Endothelial cell of umbilical vein (primary cell): ENCODE measurements at regions not wholly inside any gene's neighbourhood (a gene's known extent, or its start where the extent isn't known, plus 50 kb on each side); places are given as distances from the start of the nearest gene placed in this dataset.

ENCODE experiments used
- BruUV-seq: library from RNA; stranded (reverse); fragments of 400-500 nt; replicated peaks from 2 replicates; lab custom pipeline; 2021; lab: Mats Ljungman, UMichigan
- CTCF ChIA-PET: fragments of 300-600, 350-600 bp; sonication (Branson Sonifier 250); formaldehyde crosslinking; loops from one replicate; lab custom pipeline; 2021; ENCODE audit warnings: antibody characterized with exemption, inconsistent platforms; lab: Charles Lee
- POLR2A ChIA-PET: fragments of 300-600, 350-600 bp; sonication (Branson Sonifier 250); formaldehyde crosslinking; loops from one replicate; lab custom pipeline; 2021; ENCODE audit warnings: antibody characterized with exemption, inconsistent platforms; lab: Charles Lee
- DNase-seq: peaks from one replicate; pipeline ENCODE4 v3.0.0-alpha.2; 2011; ENCODE audit warnings: low read depth, low spot score
- FAIRE-seq: peaks from 2 replicates; lab custom pipeline; 2011; peaks lifted over from hg19 to GRCh38; lab: Jason Lieb, UNC
- H2AFZ ChIP-seq: 2 replicates; pipeline ENCODE4 v1.6.0; 2012; ENCODE audit warnings: low read depth, low read length, control low read depth, inconsistent platforms
- H3K27ac ChIP-seq: 2 replicates; pipeline ENCODE4 v1.5.1; 2011; ENCODE audit warnings: low read depth, mild to moderate bottlenecking, control low read depth, low read length, moderate library complexity; ENCODE audit not compliant: insufficient read depth
- H3K27me3 ChIP-seq, 2 experiments: 2 replicates each; pipeline versions ENCODE4 v1.6.0 to v1.6.1; 2011; ENCODE audit warnings: low read length in 2 of 2, mixed read lengths in 1 of 2; ENCODE audit not compliant: control insufficient read depth in 2 of 2, insufficient read depth in 2 of 2
- H3K36me3 ChIP-seq, 2 experiments: 2 replicates in 1 of 2; 3 replicates in 1 of 2; pipeline ENCODE4 v1.5.1; 2011; ENCODE audit warnings: low read length in 2 of 2, mild to moderate bottlenecking in 1 of 2, moderate library complexity in 1 of 2; ENCODE audit not compliant: control insufficient read depth in 2 of 2, insufficient read depth in 2 of 2; ENCODE audit errors: extremely low read depth in 1 of 2
- H3K4me1 ChIP-seq: 3 replicates; pipeline ENCODE4 v1.5.1; 2011; ENCODE audit warnings: mild to moderate bottlenecking, low read length; ENCODE audit not compliant: control insufficient read depth, insufficient read depth; ENCODE audit errors: extremely low read depth
- H3K4me2 ChIP-seq: 2 replicates; pipeline ENCODE4 v1.6.1; 2011; ENCODE audit warnings: low read length, control low read depth, mixed read lengths; ENCODE audit not compliant: insufficient read depth
- H3K4me3 ChIP-seq, 3 experiments: fragments of 200-600 bp in 1 of 3; sonication (generic), shearing (Covaris generic) in 1 of 3; replicated peaks in 1 of 3; 2 replicates each; pipeline ENCODE4 v1.5.1; 2011 to 2016; ENCODE audit warnings: control low read depth in 3 of 3, low read length in 3 of 3, mild to moderate bottlenecking in 2 of 3, inconsistent platforms in 1 of 3, low read depth in 1 of 3, moderate library complexity in 1 of 3; ENCODE audit not compliant: insufficient read depth in 1 of 3
- H3K79me2 ChIP-seq: 2 replicates; pipeline ENCODE4 v1.6.0; 2012; ENCODE audit warnings: low read length, inconsistent platforms; ENCODE audit not compliant: control insufficient read depth, insufficient read depth
- H3K9ac ChIP-seq: replicated peaks from 2 replicates; pipeline ENCODE3; 2011; ENCODE audit warnings: low read length, control low read depth; ENCODE audit not compliant: insufficient read depth; ENCODE audit errors: extremely low read depth
- H3K9me1 ChIP-seq: replicated peaks from 3 replicates; pipeline ENCODE4 v1.6.0; 2011; ENCODE audit warnings: mild to moderate bottlenecking, low read length; ENCODE audit not compliant: control insufficient read depth, insufficient read depth; ENCODE audit errors: extremely low read depth
- H3K9me3 ChIP-seq: replicated peaks from 2 replicates; pipeline ENCODE4 v1.5.1; 2012; ENCODE audit warnings: low read length, inconsistent platforms; ENCODE audit not compliant: control insufficient read depth, insufficient read depth
- H4K20me1 ChIP-seq: replicated peaks from 2 replicates; pipeline ENCODE3; 2011; ENCODE audit warnings: mild to moderate bottlenecking, low read length; ENCODE audit not compliant: control insufficient read depth, insufficient read depth; ENCODE audit errors: extremely low read depth
- CTCF ChIP-seq, 2 donors: IDR thresholded peaks; 1 replicate in 1 of 2; 2 replicates in 1 of 2; pipeline ENCODE4 v1.5.1; 2011; ENCODE audit warnings: low read length in 2 of 2, mild to moderate bottlenecking in 2 of 2, moderate library complexity in 2 of 2, control low read depth in 1 of 2, inconsistent platforms in 1 of 2, low read depth in 1 of 2; ENCODE audit not compliant: insufficient read depth in 1 of 2; ENCODE audit errors: extremely low read depth in 1 of 2
- FOS ChIP-seq: IDR thresholded peaks from 2 replicates; pipeline ENCODE4 v1.6.1; 2011; ENCODE audit warnings: mild to moderate bottlenecking, low read length, moderate library complexity, borderline replicate concordance; ENCODE audit not compliant: insufficient read depth
- GATA2 ChIP-seq: IDR thresholded peaks from 2 replicates; pipeline ENCODE4 v1.7.0; 2011; ENCODE audit warnings: low read depth, mild to moderate bottlenecking, moderate library complexity, mixed read lengths, low read length; ENCODE audit not compliant: insufficient read length, insufficient read depth
- JUN ChIP-seq: IDR thresholded peaks from 2 replicates; pipeline ENCODE4 v1.6.1; 2011; ENCODE audit warnings: borderline replicate concordance, low read depth; ENCODE audit not compliant: insufficient read length, insufficient read depth
- MAX ChIP-seq: IDR thresholded peaks from 2 replicates; pipeline ENCODE4 v1.6.1; 2011; ENCODE audit not compliant: insufficient read depth, insufficient read length
- MYC ChIP-seq: IDR thresholded peaks from one replicate; pipeline ENCODE4 v1.6.1; 2011; ENCODE audit warnings: mild to moderate bottlenecking, low read depth, low read length
- POLR2A ChIP-seq: IDR thresholded peaks from 2 replicates; pipeline ENCODE4 v1.6.1; 2012; ENCODE audit warnings: low read depth, mild to moderate bottlenecking, control low read depth, low read length
- dilution Hi-C: fragments of 300-500 bp; cut with MboI; formaldehyde crosslinking; loops from one replicate; pipeline ENCODE4 v1.15.0; 2019; ENCODE audit warnings: low sequenced_read_pairs; ENCODE audit not compliant: extremely low pct_ligation_motif_present
- intact Hi-C: fragments of 100-400 bp; cut with micrococcal nuclease; formaldehyde crosslinking; loops from one replicate; pipeline ENCODE4 v1.10.0; 2022

- no peak overlapping the region for H2AFZ ChIP-seq
- BruUV-seq: no TSS peak
- H3K4me3 ChIP-seq: no peak overlapping the region
- no peaks in the 10 kb centered on the region for H3K27me3 ChIP-seq
- no peaks in the 10 kb centered on the region for H3K79me2 ChIP-seq
- dilution Hi-C loops: no loop called here
- TF ChIP-seq POLR2A: no peak
- no peak for TF ChIP-seq CTCF (IDR thresholded peaks at IDR 0.05; ENCODE audit: extremely low read depth in 1 of 2, insufficient read depth in 1 of 2, low read depth in 1 of 2, low read length in 2 of 2)
- TF ChIP-seq JUN: no peak
- no peak for TF ChIP-seq MAX
- TF ChIP-seq MYC: no peak
- no peak for TF ChIP-seq GATA2
- no peak for TF ChIP-seq FOS
- H4K20me1 ChIP-seq: no peaks in the 10 kb centered on the region
- H3K4me1 ChIP-seq: no peaks in the 10 kb centered on the region
- intact Hi-C loops: no loop called here
- no peak overlapping the region for H3K9ac ChIP-seq
- CTCF ChIA-PET: no interaction called here
- no peak overlapping the region for H3K4me2 ChIP-seq
- DNase-seq (no peak), FAIRE-seq (no peak)
- no peak overlapping the region for H3K27ac ChIP-seq
- POLR2A ChIA-PET: no interaction called here
- peaks cover 5% of the 10 kb centered on the region for H3K9me3 ChIP-seq
- no peaks in the 10 kb centered on the region for H3K36me3 ChIP-seq
- no peaks in the 10 kb centered on the region for H3K9me1 ChIP-seq
These were observed 160.9 kb downstream of the FBXO15 start for GRCh38 chr18:73986711-73987110.
